IPS-NIHi11 (cell line): ENCODE measurements at regions not wholly inside any gene's neighbourhood (a gene's known extent, or its start where the extent isn't known, plus 50 kb on each side); places are given as distances from the start of the nearest gene placed in this dataset.
A peak's percentile ranks its signal among the peaks of the same experiment; 100 is the strongest.
"Not testable (repeated sequence)": the region's sequence is repeated elsewhere in the genome, so short reads cannot be mapped to it uniquely, and the experiment has no call there.

Experiments
- DNase-seq: peaks from one replicate; pipeline ENCODE4 v3.0.0; 2012; ENCODE audit warnings: mixed read lengths, low spot score

- DNase-seq: peak; percentile 61
These were observed 72.0 kb upstream of the DHRSX start for GRCh38 chrX:2572740-2573139.

- DNase-seq: no peak
These were observed 67.3 kb upstream of the DHRSX start for GRCh38 chrX:2568125-2568524.

GRCh38 chrX:2566055-2566454 lies 65.3 kb upstream of the DHRSX start:
- no peak for DNase-seq

- DNase-seq: no peak
These were observed 60.7 kb upstream of the DHRSX start for GRCh38 chrX:2561456-2561855.

- DNase-seq: no peak
These were observed 58.3 kb upstream of the DHRSX start for GRCh38 chrX:2559124-2559523.

- no peak for DNase-seq
These were observed 54.1 kb upstream of the DHRSX start for GRCh38 chrX:2554891-2555290.

GRCh38 chrX:2554066-2554465 lies 53.3 kb upstream of the DHRSX start:
- DNase-seq: not testable (repeated sequence)

GRCh38 chrX:2552621-2553201 lies 51.9 kb upstream of the DHRSX start:
- DNase-seq: no peak

GRCh38 chrX:2550328-2551020 lies 49.7 kb upstream of the DHRSX start:
- DNase-seq: no peak
